ENCODE measurements at regions not wholly inside any gene's neighbourhood (a gene's known extent, or its start where the extent isn't known, plus 50 kb on each side); places are given as distances from the start of the nearest gene placed in this dataset.

- intact Hi-C loops (cut with DNase I), result no loop called here
- Histone ChIP-seq H3K36me3 (no peaks in the 10 kb centered on the region), H3K27me3 (no peaks in the 10 kb centered on the region), H3K4me1 (ENCODE audit: insufficient read depth) (no peaks in the 10 kb centered on the region), H3K4me3 (no peak overlapping the region), H3K9me3 (no peaks in the 10 kb centered on the region), H3K27ac (no peak overlapping the region)
- no peak for TF ChIP-seq POLR2A (IDR thresholded peaks at IDR 0.05)
- TF ChIP-seq, protein P1, sequence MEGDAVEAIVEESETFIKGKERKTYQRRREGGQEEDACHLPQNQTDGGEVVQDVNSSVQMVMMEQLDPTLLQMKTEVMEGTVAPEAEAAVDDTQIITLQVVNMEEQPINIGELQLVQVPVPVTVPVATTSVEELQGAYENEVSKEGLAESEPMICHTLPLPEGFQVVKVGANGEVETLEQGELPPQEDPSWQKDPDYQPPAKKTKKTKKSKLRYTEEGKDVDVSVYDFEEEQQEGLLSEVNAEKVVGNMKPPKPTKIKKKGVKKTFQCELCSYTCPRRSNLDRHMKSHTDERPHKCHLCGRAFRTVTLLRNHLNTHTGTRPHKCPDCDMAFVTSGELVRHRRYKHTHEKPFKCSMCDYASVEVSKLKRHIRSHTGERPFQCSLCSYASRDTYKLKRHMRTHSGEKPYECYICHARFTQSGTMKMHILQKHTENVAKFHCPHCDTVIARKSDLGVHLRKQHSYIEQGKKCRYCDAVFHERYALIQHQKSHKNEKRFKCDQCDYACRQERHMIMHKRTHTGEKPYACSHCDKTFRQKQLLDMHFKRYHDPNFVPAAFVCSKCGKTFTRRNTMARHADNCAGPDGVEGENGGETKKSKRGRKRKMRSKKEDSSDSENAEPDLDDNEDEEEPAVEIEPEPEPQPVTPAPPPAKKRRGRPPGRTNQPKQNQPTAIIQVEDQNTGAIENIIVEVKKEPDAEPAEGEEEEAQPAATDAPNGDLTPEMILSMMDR (IDR thresholded peaks at IDR 0.05), result no peak
- no peak for TF ChIP-seq EP300 (IDR thresholded peaks at IDR 0.05)
- 84 to 91% (median 89%) methylated on average over 1 of the region's 1 CpG for WGBS, 3 donors
- DNase-seq, result no peak
Measured at GRCh38 chr2:196287523-196287922, 116.1 kb upstream of the STK17B start.

DNA sequence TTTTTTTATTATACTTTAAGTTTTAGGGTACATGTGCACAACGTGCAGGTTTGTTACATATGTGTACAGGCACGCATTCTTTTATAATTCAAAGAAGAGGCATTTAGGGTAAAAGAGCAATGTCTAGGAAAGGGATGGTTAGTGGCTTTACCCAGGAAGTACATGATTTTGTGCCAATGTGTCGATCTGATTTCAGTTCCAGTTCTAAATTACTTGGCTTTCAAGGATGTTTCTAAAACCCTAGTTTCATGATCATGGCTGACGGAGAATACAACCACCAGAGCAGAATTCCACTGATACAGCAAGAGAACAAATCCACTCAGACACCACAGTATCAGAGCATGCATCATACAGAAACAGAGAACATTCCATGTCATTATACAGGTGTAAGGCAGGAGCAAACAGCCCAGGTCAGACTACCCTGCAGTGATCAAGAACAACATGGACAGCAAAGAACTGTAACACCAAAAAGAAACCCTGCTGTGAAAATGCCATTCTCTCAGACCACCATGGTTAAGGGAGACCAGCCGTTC lies 116.7 kb upstream of the STK17B start:
- Histone ChIP-seq H3K4me3 (no peak overlapping the region), H3K27ac (no peak overlapping the region), H3K4me1 (ENCODE audit: insufficient read depth) (no peaks in the 10 kb centered on the region), H3K27me3 (no peaks in the 10 kb centered on the region), H3K36me3 (no peaks in the 10 kb centered on the region), H3K9me3 (no peaks in the 10 kb centered on the region)
- TF ChIP-seq EP300 (IDR thresholded peaks at IDR 0.05), result no peak
- TF ChIP-seq POLR2A (IDR thresholded peaks at IDR 0.05), result no peak
- TF ChIP-seq, protein P1 (IDR thresholded peaks at IDR 0.05), result no peak
- DNase-seq, result no peak
- intact Hi-C loops (cut with DNase I), result no loop called here
- WGBS, 3 donors, result 72 to 83% (median 78%) methylated on average over 5 of the region's 5 CpGs

GRCh38 chr2:196289000-196289399 lies 117.6 kb upstream of the STK17B start:
- intact Hi-C loops (cut with DNase I), result no loop called here
- no peak overlapping the region for H3K4me3 ChIP-seq
- H3K36me3 ChIP-seq, result no peaks in the 10 kb centered on the region
- no peaks in the 10 kb centered on the region for H3K9me3 ChIP-seq
- no peaks in the 10 kb centered on the region for H3K27me3 ChIP-seq
- H3K4me1 ChIP-seq (ENCODE audit: insufficient read depth), result no peaks in the 10 kb centered on the region
- TF ChIP-seq, protein P1 (IDR thresholded peaks at IDR 0.05), result no peak
- TF ChIP-seq EP300 (IDR thresholded peaks at IDR 0.05) (no peak), POLR2A (IDR thresholded peaks at IDR 0.05) (no peak)
- H3K27ac ChIP-seq, result no peak overlapping the region
- 59 to 74% (median 66%) methylated on average over 2 of the region's 2 CpGs for WGBS, 3 donors
- no peak for DNase-seq

DNA sequence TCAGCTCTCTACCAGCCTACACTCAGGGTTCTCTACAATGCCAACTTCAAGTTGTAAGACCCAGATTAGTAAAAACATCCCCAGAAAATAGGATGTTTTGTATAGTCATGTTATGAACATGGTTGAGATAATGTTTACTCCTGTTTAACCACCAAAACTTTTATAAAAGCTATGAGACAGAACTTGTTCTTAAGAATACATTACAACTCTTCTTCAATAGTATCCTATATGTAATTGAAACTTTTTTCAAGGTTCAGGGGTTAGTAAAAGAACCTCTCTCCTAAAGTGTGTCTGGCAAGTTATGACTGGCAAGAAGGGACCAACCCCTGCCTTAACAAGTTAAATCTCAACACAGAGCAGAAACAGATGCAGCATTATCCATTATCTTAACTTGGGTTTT lies 118.8 kb upstream of the STK17B start:
- Histone ChIP-seq H3K4me3 (no peak overlapping the region), H3K27ac (no peak overlapping the region), H3K36me3 (no peaks in the 10 kb centered on the region), H3K9me3 (no peaks in the 10 kb centered on the region), H3K27me3 (no peaks in the 10 kb centered on the region), H3K4me1 (ENCODE audit: insufficient read depth) (no peaks in the 10 kb centered on the region)
- no peak for DNase-seq
- intact Hi-C loops (cut with DNase I), result no loop called here
- TF ChIP-seq, protein P1 (IDR thresholded peaks at IDR 0.05), result no peak
- TF ChIP-seq EP300 (IDR thresholded peaks at IDR 0.05) (no peak), POLR2A (IDR thresholded peaks at IDR 0.05) (no peak)

Data from ovary (tissue), 7 donors.